ENCODE measurements at regions not wholly inside any gene's neighbourhood (a gene's known extent, or its start where the extent isn't known, plus 50 kb on each side); places are given as distances from the start of the nearest gene placed in this dataset.

DNA sequence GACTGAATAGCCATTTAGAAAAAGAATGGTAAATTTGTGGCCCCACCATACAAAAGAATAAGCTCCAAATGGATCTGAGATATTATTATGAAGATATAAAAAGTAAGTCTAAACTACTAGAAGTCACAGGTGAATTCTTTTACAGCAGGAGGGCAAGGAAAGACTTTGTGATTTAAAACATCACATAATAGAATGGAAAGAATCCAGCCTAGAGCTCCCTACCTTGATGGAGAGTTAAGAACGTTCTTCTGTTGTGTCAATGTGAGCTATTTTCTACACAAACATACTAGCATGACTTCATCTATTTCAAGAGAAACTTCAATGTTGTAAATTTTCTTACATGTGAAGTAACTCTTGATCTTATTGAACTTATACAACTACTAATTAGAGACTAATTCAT lies 100.0 kb upstream of the NRSN1 start:
- FAIRE-seq = no peak
- no peaks in the 10 kb centered on the region for H3K27me3 ChIP-seq (ENCODE audit: control insufficient read depth in 1 of 2, insufficient read depth in 2 of 2, low read length in 2 of 2)
- DNase-seq (ENCODE audit: low spot score) = no peak

More for the DNA sequence above, 100.0 kb upstream of the NRSN1 start:
- in situ Hi-C loops (cut with HindIII; ENCODE audit: extremely low pct_ligation_motif_present, low pct_unique_long_range_greater_than_20kb) (no loop called here), intact Hi-C loops (cut with micrococcal nuclease; ENCODE audit: unreplicated experiment) (no loop called here)
- Histone ChIP-seq H2AFZ (ENCODE audit: low read length) (no peak overlapping the region), H3K27ac (ENCODE audit: extremely low read length, insufficient read depth, low read length) (no peak overlapping the region), H3K79me2 (ENCODE audit: insufficient read depth, low read length) (no peaks in the 10 kb centered on the region), H3K4me3 (replicated peaks in 1 of 3; ENCODE audit: insufficient read depth in 1 of 3, low read depth in 2 of 3, low read length in 3 of 3) (no peak overlapping the region), H4K20me1 (ENCODE audit: insufficient read depth, low read length) (no peaks in the 10 kb centered on the region), H3K4me1 (ENCODE audit: insufficient read depth, low read length) (no peaks in the 10 kb centered on the region), H3K36me3 (replicated peaks in 1 of 2; ENCODE audit: control insufficient read depth in 1 of 2, insufficient read depth in 2 of 2, low read length in 2 of 2) (no peaks in the 10 kb centered on the region), H3K9ac (ENCODE audit: insufficient read depth, low read depth, low read length) (no peak overlapping the region), H3K4me2 (ENCODE audit: low read depth, low read length) (no peak overlapping the region), H3K9me3 (ENCODE audit: low read length) (no peaks in the 10 kb centered on the region)
- ChIA-PET POLR2A (no interaction called here), CTCF (ENCODE audit: low intra/inter-chr PET ratio, low total read pairs) (no interaction called here)
- ATAC-seq = no peak
- TF ChIP-seq MYC (CRISPR knock-in tag; IDR thresholded peaks at IDR 0.05; ENCODE audit: borderline replicate concordance) (no peak), ZNF451 (CRISPR knock-in tag; IDR thresholded peaks at IDR 0.05) (no peak)
- TF ChIP-seq, protein P1, sequence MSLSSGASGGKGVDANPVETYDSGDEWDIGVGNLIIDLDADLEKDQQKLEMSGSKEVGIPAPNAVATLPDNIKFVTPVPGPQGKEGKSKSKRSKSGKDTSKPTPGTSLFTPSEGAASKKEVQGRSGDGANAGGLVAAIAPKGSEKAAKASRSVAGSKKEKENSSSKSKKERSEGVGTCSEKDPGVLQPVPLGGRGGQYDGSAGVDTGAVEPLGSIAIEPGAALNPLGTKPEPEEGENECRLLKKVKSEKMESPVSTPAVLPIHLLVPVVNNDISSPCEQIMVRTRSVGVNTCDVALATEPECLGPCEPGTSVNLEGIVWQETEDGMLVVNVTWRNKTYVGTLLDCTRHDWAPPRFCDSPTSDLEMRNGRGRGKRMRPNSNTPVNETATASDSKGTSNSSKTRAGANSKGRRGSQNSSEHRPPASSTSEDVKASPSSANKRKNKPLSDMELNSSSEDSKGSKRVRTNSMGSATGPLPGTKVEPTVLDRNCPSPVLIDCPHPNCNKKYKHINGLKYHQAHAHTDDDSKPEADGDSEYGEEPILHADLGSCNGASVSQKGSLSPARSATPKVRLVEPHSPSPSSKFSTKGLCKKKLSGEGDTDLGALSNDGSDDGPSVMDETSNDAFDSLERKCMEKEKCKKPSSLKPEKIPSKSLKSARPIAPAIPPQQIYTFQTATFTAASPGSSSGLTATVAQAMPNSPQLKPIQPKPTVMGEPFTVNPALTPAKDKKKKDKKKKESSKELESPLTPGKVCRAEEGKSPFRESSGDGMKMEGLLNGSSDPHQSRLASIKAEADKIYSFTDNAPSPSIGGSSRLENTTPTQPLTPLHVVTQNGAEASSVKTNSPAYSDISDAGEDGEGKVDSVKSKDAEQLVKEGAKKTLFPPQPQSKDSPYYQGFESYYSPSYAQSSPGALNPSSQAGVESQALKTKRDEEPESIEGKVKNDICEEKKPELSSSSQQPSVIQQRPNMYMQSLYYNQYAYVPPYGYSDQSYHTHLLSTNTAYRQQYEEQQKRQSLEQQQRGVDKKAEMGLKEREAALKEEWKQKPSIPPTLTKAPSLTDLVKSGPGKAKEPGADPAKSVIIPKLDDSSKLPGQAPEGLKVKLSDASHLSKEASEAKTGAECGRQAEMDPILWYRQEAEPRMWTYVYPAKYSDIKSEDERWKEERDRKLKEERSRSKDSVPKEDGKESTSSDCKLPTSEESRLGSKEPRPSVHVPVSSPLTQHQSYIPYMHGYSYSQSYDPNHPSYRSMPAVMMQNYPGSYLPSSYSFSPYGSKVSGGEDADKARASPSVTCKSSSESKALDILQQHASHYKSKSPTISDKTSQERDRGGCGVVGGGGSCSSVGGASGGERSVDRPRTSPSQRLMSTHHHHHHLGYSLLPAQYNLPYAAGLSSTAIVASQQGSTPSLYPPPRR (CRISPR knock-in tag; IDR thresholded peaks at IDR 0.05; ENCODE audit: borderline replicate concordance) = no peak
- no TSS peak for BruUV-seq (replicated peaks)
- WGBS (ENCODE audit: low lambda C conversion rate) = 10% methylated on average over 1 of the region's 1 CpG

Measured in HepG2 (cell line).